ENCODE measurements at regions not wholly inside any gene's neighbourhood (a gene's known extent, or its start where the extent isn't known, plus 50 kb on each side); places are given as distances from the start of the nearest gene placed in this dataset.

DNA sequence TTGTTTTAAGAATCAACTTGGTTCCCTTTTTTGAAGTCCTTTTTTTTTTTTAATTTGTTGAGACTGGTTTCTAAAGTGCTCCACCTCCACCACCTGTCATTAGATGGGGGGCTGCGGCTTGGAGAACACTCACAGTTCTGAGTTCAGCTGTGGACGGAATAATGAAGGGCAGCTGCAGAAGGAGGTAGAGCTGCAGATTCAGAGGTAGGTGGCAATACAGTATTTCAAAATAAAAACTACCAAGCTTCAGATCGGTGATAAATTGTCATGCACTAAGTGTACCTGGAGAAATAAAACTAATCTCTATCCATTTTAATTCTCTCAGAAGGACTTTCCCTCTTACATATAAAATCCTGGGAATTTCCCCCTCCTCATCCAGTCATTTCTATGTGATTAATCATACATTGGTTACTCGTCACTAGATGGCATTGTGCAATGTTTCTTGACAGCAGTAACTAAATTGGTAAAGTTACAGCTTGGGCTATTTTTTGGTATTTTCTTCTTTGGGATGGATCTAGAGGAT is 81.1 kb upstream of the SLC39A10 start:
- H3K4me3 ChIP-seq (ENCODE audit: severe bottlenecking), result no peak overlapping the region
- DNase-seq (ENCODE audit: low spot score), result no peak

DNA sequence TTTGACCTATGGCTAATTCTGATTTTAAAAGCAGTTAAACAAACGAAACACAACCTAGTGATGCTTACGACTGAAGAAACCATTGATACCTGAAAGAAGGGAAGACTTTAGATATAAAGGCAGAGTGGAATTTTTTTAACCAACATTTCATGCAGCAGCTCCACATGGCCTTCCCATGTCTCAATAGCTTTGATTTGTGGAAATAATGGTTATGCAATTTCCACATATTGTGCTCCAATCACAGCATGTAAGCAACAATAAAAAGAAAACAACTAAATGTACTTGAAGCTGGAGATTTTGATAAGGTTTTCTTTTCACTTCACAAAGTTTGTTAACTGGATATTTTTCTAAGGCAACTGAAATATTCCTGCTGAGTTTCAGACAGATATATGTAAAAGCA is 82.0 kb upstream of the SLC39A10 start:
- no peaks in the 10 kb centered on the region for H3K27me3 ChIP-seq (ENCODE audit: insufficient read depth, poor library complexity, severe bottlenecking)
- H3K27ac ChIP-seq (ENCODE audit: poor library complexity, severe bottlenecking), result no peak overlapping the region
- no peaks in the 10 kb centered on the region for H3K36me3 ChIP-seq (ENCODE audit: low read depth)
- no peak for ATAC-seq (ENCODE audit: low read depth)
- peaks cover 8% of the 10 kb centered on the region for H3K4me1 ChIP-seq (ENCODE audit: insufficient read depth, poor library complexity, severe bottlenecking)
- no peaks in the 10 kb centered on the region for H3K9me3 ChIP-seq (ENCODE audit: severe bottlenecking)
- DNase-seq (ENCODE audit: low spot score), result no peak
- H3K4me3 ChIP-seq (ENCODE audit: severe bottlenecking), result no peak overlapping the region
- TF ChIP-seq, protein P1, sequence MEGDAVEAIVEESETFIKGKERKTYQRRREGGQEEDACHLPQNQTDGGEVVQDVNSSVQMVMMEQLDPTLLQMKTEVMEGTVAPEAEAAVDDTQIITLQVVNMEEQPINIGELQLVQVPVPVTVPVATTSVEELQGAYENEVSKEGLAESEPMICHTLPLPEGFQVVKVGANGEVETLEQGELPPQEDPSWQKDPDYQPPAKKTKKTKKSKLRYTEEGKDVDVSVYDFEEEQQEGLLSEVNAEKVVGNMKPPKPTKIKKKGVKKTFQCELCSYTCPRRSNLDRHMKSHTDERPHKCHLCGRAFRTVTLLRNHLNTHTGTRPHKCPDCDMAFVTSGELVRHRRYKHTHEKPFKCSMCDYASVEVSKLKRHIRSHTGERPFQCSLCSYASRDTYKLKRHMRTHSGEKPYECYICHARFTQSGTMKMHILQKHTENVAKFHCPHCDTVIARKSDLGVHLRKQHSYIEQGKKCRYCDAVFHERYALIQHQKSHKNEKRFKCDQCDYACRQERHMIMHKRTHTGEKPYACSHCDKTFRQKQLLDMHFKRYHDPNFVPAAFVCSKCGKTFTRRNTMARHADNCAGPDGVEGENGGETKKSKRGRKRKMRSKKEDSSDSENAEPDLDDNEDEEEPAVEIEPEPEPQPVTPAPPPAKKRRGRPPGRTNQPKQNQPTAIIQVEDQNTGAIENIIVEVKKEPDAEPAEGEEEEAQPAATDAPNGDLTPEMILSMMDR (IDR thresholded peaks at IDR 0.05; ENCODE audit: poor library complexity, severe bottlenecking), result no peak

More for the DNA sequence above, 81.1 kb upstream of the SLC39A10 start:
- peaks cover 15% of the 10 kb centered on the region for H3K4me1 ChIP-seq (ENCODE audit: insufficient read depth, poor library complexity, severe bottlenecking)
- TF ChIP-seq, protein P1 (IDR thresholded peaks at IDR 0.05; ENCODE audit: poor library complexity, severe bottlenecking), result peak; percentile 57
- H3K36me3 ChIP-seq (ENCODE audit: low read depth), result no peaks in the 10 kb centered on the region
- peak overlapping the region; percentile 20 for H3K27ac ChIP-seq (ENCODE audit: poor library complexity, severe bottlenecking)
- peak; percentile 82 for ATAC-seq (ENCODE audit: low read depth)
- H3K9me3 ChIP-seq (ENCODE audit: severe bottlenecking), result no peaks in the 10 kb centered on the region
- no peaks in the 10 kb centered on the region for H3K27me3 ChIP-seq (ENCODE audit: insufficient read depth, poor library complexity, severe bottlenecking)

DNA sequence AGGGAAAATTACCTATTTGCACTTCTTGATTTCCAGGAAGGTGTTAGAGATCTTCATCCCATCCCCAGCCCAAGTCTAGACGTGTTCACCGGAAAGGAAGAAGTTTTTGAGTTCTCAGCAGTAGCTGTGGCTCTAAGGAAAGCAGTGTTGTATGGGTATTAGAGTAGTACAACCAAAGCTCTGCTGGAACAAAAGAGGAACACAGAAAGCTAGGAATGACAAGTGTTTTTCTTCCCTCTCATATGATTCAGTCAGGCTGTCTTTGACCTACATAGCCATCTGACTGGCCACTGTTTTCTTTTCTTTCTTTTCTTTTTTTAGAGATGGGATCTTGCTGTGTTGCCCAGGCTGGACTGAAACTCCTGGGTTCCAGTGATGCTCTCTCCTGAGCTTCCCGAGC is 82.7 kb upstream of the SLC39A10 start:
- H3K9me3 ChIP-seq (ENCODE audit: severe bottlenecking), result no peaks in the 10 kb centered on the region
- no peak for DNase-seq (ENCODE audit: low spot score)
- H3K4me1 ChIP-seq (ENCODE audit: insufficient read depth, poor library complexity, severe bottlenecking), result peaks cover 8% of the 10 kb centered on the region
- no peak overlapping the region for H3K27ac ChIP-seq (ENCODE audit: poor library complexity, severe bottlenecking)
- no peak for ATAC-seq (ENCODE audit: low read depth)
- TF ChIP-seq, protein P1 (IDR thresholded peaks at IDR 0.05; ENCODE audit: poor library complexity, severe bottlenecking), result no peak
- no peak overlapping the region for H3K4me3 ChIP-seq (ENCODE audit: severe bottlenecking)
- H3K27me3 ChIP-seq (ENCODE audit: insufficient read depth, poor library complexity, severe bottlenecking), result no peaks in the 10 kb centered on the region
- H3K36me3 ChIP-seq (ENCODE audit: low read depth), result no peaks in the 10 kb centered on the region

DNA sequence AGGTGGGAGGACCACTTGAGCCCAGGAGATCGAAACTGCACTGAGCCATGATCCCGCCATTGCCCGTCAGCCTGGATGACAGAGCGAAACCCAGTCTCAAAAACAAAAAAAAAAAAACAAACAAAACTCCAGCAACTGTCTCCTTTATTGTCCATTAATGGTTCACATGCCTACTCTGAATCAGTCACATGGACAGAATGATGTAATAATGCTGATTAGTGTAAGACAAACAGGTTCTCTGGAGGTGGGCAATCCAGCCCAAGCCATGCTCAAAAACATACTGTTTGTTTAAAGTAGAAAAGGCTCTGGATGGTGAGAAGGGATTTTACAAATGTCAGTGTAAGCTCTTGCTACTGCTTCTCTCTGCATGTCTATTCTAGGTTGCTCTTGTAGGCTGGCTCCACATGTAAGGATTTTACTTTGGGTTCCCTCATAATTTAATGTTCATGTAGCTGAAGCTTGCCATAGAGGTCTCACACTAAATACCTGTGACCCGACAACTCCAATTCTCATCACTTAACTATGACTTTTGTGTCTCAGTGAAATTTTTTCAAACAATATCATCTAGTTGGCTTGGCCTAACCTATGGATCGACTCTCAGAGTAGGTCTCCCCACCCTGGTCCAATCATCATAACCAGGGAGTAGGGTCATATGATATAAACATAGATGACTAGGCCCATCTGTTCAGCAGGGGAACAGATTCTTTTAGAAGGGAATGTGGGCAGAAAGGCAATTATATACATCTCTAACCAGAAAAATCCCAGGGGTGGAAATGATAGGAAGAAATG is 83.9 kb upstream of the SLC39A10 start:
- Histone ChIP-seq H3K36me3 (ENCODE audit: low read depth) (no peaks in the 10 kb centered on the region), H3K4me3 (ENCODE audit: severe bottlenecking) (no peak overlapping the region), H3K27ac (ENCODE audit: poor library complexity, severe bottlenecking) (no peak overlapping the region), H3K4me1 (ENCODE audit: insufficient read depth, poor library complexity, severe bottlenecking) (peaks cover 8% of the 10 kb centered on the region), H3K27me3 (ENCODE audit: insufficient read depth, poor library complexity, severe bottlenecking) (no peaks in the 10 kb centered on the region), H3K9me3 (ENCODE audit: severe bottlenecking) (no peaks in the 10 kb centered on the region)
- DNase-seq (ENCODE audit: low spot score), result no peak
- no peak for ATAC-seq (ENCODE audit: low read depth)
- TF ChIP-seq, protein P1 (IDR thresholded peaks at IDR 0.05; ENCODE audit: poor library complexity, severe bottlenecking), result no peak

DNA sequence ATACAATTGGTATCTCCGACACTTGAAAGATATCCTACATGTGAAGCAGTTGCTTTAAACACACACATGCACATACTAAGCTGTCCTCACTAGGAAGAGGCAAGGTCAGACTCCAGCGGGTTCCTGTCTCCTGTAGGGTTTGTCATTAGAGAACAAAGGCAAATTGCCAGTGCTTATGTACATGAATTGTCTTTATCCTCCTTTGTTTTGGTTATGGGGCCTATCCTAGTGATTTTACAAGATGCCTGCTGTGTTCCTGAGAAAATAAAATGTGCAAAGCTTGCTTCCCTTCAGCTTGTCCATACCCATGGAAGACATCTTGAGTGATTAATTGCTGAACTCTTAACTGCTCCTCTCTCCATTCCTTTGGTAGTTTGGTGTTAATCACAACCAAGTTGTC is 86.7 kb upstream of the SLC39A10 start:
- ATAC-seq (ENCODE audit: low read depth) (no peak), DNase-seq (ENCODE audit: low spot score) (no peak)
- no peaks in the 10 kb centered on the region for H3K36me3 ChIP-seq (ENCODE audit: low read depth)
- no peaks in the 10 kb centered on the region for H3K27me3 ChIP-seq (ENCODE audit: insufficient read depth, poor library complexity, severe bottlenecking)
- TF ChIP-seq, protein P1 (IDR thresholded peaks at IDR 0.05; ENCODE audit: poor library complexity, severe bottlenecking), result no peak
- peaks cover 5% of the 10 kb centered on the region for H3K4me1 ChIP-seq (ENCODE audit: insufficient read depth, poor library complexity, severe bottlenecking)
- H3K27ac ChIP-seq (ENCODE audit: poor library complexity, severe bottlenecking), result no peak overlapping the region
- H3K4me3 ChIP-seq (ENCODE audit: severe bottlenecking), result no peak overlapping the region
- no peaks in the 10 kb centered on the region for H3K9me3 ChIP-seq (ENCODE audit: severe bottlenecking)
